SK-N-SH (cell line): ENCODE measurements at regions not wholly inside any gene's neighbourhood (a gene's known extent, or its start where the extent isn't known, plus 50 kb on each side); places are given as distances from the start of the nearest gene placed in this dataset.

Experiments used
- CHD2 ChIP-seq: fragments of 150-350 bp; IDR thresholded peaks from 2 replicates; pipeline ENCODE4 v1.6.1; 2018; ENCODE audit warnings: low read length; ENCODE audit not compliant: partially characterized antibody
- EP300 ChIP-seq, 2 experiments: IDR thresholded peaks; 2 replicates each; pipeline versions ENCODE4 v1.4.0 to v1.6.1; 2012; ENCODE audit warnings: borderline replicate concordance in 1 of 2, low read depth in 1 of 2, low read length in 1 of 2
- EZH2phosphoT487 ChIP-seq: fragments of 200-600 bp; sonication (generic); IDR thresholded peaks from 2 replicates; pipeline ENCODE4 v1.6.1; 2017; ENCODE audit warnings: low read depth, mixed run types, mild to moderate bottlenecking, antibody characterized with exemption, moderate library complexity, borderline replicate concordance
- FOXJ3 ChIP-seq: sonication (generic); formaldehyde crosslinking; IDR thresholded peaks from 2 replicates; pipeline ENCODE4 v1.5.1; 2020; ENCODE audit warnings: mild to moderate bottlenecking, missing genetic modification reagents
- JUND ChIP-seq: IDR thresholded peaks from 2 replicates; pipeline ENCODE4 v1.4.0; 2012
- MXI1 ChIP-seq: IDR thresholded peaks from 2 replicates; pipeline ENCODE4 v1.6.1; 2012; ENCODE audit warnings: mild to moderate bottlenecking, low read depth, low read length, improper control_type of control experiment
- NRF1 ChIP-seq: IDR thresholded peaks from 2 replicates; pipeline ENCODE4 v1.6.1; 2012; ENCODE audit warnings: low read depth, mild to moderate bottlenecking, low read length
- POLR2AphosphoS5 ChIP-seq: IDR thresholded peaks from 2 replicates; pipeline ENCODE4 v1.6.1; 2012; ENCODE audit warnings: low read depth, low read length
- YY1 ChIP-seq: IDR thresholded peaks from 2 replicates; pipeline ENCODE4 v1.4.0; 2012; ENCODE audit warnings: low read depth, mild to moderate bottlenecking
- TF ChIP-seq, protein P1 (sequence below): fragments of 200-600 bp; sonication (generic); IDR thresholded peaks from 2 replicates; pipeline ENCODE4 v1.6.1; 2017; ENCODE audit warnings: antibody characterized with exemption, mild to moderate bottlenecking, moderate library complexity
- TF ChIP-seq, protein P2 (sequence below): IDR thresholded peaks from 2 replicates; pipeline ENCODE4 v1.4.0; 2012; ENCODE audit warnings: low read depth, borderline replicate concordance
- TF ChIP-seq, protein P3 (sequence below): fragments of 150-350 bp; IDR thresholded peaks from 2 replicates; pipeline ENCODE4 v1.6.1; 2016; ENCODE audit warnings: mild to moderate bottlenecking, low read depth, low read length
- TF ChIP-seq, protein P4 (sequence below): IDR thresholded peaks from 2 replicates; pipeline ENCODE4 v1.4.0; 2012; ENCODE audit warnings: low read depth, borderline replicate concordance
- TF ChIP-seq, protein P5 (sequence below): IDR thresholded peaks from 2 replicates; pipeline ENCODE4 v1.6.1; 2012; ENCODE audit warnings: mild to moderate bottlenecking, low read depth, low read length, moderate library complexity

DNA sequence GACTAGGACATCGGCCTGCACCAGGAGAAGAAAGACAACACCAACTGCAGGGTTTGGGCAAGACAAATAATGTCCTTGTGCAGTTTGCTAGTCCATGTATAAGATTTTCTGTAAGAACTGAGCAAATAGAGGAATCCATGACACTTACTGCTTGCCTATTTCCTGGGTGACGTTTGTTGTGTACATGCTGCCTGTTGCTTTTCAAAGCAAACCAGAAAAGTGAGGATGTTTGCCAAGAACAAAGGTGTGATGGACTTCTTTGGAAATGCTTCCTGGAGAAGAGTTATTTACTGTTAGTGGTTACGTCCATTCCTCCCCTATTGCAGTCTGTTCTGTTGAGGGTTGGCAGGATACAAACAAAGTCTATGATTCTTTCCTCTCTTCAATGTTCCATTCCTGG, 126.5 kb downstream of the CASP12 start:
- TF ChIP-seq EZH2phosphoT487 (no peak), NRF1 (no peak), CHD2 (no peak), JUND (no peak), POLR2AphosphoS5 (no peak), MXI1 (no peak), YY1 (no peak), FOXJ3 (no peak), EP300 (IDR thresholded peaks at IDR 0.05; ENCODE audit: borderline replicate concordance in 1 of 2, low read depth in 1 of 2, low read length in 1 of 2) (no peak)
- TF ChIP-seq, protein P1, sequence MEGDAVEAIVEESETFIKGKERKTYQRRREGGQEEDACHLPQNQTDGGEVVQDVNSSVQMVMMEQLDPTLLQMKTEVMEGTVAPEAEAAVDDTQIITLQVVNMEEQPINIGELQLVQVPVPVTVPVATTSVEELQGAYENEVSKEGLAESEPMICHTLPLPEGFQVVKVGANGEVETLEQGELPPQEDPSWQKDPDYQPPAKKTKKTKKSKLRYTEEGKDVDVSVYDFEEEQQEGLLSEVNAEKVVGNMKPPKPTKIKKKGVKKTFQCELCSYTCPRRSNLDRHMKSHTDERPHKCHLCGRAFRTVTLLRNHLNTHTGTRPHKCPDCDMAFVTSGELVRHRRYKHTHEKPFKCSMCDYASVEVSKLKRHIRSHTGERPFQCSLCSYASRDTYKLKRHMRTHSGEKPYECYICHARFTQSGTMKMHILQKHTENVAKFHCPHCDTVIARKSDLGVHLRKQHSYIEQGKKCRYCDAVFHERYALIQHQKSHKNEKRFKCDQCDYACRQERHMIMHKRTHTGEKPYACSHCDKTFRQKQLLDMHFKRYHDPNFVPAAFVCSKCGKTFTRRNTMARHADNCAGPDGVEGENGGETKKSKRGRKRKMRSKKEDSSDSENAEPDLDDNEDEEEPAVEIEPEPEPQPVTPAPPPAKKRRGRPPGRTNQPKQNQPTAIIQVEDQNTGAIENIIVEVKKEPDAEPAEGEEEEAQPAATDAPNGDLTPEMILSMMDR, result no peak
- TF ChIP-seq, protein P2, sequence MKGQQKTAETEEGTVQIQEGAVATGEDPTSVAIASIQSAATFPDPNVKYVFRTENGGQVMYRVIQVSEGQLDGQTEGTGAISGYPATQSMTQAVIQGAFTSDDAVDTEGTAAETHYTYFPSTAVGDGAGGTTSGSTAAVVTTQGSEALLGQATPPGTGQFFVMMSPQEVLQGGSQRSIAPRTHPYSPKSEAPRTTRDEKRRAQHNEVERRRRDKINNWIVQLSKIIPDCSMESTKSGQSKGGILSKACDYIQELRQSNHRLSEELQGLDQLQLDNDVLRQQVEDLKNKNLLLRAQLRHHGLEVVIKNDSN, result no peak
- TF ChIP-seq, protein P3, sequence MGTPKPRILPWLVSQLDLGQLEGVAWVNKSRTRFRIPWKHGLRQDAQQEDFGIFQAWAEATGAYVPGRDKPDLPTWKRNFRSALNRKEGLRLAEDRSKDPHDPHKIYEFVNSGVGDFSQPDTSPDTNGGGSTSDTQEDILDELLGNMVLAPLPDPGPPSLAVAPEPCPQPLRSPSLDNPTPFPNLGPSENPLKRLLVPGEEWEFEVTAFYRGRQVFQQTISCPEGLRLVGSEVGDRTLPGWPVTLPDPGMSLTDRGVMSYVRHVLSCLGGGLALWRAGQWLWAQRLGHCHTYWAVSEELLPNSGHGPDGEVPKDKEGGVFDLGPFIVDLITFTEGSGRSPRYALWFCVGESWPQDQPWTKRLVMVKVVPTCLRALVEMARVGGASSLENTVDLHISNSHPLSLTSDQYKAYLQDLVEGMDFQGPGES, result no peak
- TF ChIP-seq, protein P4, sequence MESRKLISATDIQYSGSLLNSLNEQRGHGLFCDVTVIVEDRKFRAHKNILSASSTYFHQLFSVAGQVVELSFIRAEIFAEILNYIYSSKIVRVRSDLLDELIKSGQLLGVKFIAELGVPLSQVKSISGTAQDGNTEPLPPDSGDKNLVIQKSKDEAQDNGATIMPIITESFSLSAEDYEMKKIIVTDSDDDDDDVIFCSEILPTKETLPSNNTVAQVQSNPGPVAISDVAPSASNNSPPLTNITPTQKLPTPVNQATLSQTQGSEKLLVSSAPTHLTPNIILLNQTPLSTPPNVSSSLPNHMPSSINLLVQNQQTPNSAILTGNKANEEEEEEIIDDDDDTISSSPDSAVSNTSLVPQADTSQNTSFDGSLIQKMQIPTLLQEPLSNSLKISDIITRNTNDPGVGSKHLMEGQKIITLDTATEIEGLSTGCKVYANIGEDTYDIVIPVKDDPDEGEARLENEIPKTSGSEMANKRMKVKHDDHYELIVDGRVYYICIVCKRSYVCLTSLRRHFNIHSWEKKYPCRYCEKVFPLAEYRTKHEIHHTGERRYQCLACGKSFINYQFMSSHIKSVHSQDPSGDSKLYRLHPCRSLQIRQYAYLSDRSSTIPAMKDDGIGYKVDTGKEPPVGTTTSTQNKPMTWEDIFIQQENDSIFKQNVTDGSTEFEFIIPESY, result no peak
- TF ChIP-seq, protein P5, sequence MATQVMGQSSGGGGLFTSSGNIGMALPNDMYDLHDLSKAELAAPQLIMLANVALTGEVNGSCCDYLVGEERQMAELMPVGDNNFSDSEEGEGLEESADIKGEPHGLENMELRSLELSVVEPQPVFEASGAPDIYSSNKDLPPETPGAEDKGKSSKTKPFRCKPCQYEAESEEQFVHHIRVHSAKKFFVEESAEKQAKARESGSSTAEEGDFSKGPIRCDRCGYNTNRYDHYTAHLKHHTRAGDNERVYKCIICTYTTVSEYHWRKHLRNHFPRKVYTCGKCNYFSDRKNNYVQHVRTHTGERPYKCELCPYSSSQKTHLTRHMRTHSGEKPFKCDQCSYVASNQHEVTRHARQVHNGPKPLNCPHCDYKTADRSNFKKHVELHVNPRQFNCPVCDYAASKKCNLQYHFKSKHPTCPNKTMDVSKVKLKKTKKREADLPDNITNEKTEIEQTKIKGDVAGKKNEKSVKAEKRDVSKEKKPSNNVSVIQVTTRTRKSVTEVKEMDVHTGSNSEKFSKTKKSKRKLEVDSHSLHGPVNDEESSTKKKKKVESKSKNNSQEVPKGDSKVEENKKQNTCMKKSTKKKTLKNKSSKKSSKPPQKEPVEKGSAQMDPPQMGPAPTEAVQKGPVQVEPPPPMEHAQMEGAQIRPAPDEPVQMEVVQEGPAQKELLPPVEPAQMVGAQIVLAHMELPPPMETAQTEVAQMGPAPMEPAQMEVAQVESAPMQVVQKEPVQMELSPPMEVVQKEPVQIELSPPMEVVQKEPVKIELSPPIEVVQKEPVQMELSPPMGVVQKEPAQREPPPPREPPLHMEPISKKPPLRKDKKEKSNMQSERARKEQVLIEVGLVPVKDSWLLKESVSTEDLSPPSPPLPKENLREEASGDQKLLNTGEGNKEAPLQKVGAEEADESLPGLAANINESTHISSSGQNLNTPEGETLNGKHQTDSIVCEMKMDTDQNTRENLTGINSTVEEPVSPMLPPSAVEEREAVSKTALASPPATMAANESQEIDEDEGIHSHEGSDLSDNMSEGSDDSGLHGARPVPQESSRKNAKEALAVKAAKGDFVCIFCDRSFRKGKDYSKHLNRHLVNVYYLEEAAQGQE, result no peak
